H1 (cell line): ENCODE measurements at regions not wholly inside any gene's neighbourhood (a gene's known extent, or its start where the extent isn't known, plus 50 kb on each side); places are given as distances from the start of the nearest gene placed in this dataset.

ENCODE experiments used
- CTCF ChIA-PET: fragments of 300-600 bp; sonication (Branson Sonifier 250); formaldehyde crosslinking; loops from one replicate; lab custom pipeline; 2021; ENCODE audit not compliant: partially characterized antibody; lab: Charles Lee
- POLR2A ChIA-PET: fragments of 300-600 bp; sonication (Branson Sonifier 250); formaldehyde crosslinking; loops from one replicate; lab custom pipeline; 2021; ENCODE audit warnings: inconsistent platforms; ENCODE audit not compliant: partially characterized antibody; lab: Charles Lee
- DNase-seq, 2 experiments: peaks; one replicate each; pipeline versions ENCODE4 v3.0.0 to v3.0.0-alpha.2; 2010 to 2022; ENCODE audit warnings: low spot score in 2 of 2, low read depth in 1 of 2, mixed read lengths in 1 of 2
- FAIRE-seq: peaks from 2 replicates; lab custom pipeline; 2011; peaks lifted over from hg19 to GRCh38; lab: Jason Lieb, UNC
- H2AFZ ChIP-seq: 2 replicates; pipeline ENCODE4 v1.8.1; 2012; ENCODE audit warnings: low read length, inconsistent platforms
- H2AK5ac ChIP-seq: 2 replicates; pipeline ENCODE4 v1.6.1; 2013; ENCODE audit warnings: low read depth, low read length
- H2BK120ac ChIP-seq: replicated peaks from 2 replicates; pipeline ENCODE3; 2013; ENCODE audit warnings: low read depth, low read length, inconsistent platforms
- H2BK12ac ChIP-seq: 2 replicates; pipeline ENCODE4 v1.6.1; 2013; ENCODE audit warnings: low read depth, low read length
- H2BK15ac ChIP-seq: 2 replicates; pipeline ENCODE4 v1.6.1; 2013; ENCODE audit warnings: low read length
- H2BK20ac ChIP-seq: 2 replicates; pipeline ENCODE4 v1.6.1; 2013; ENCODE audit warnings: low read length
- H2BK5ac ChIP-seq: 2 replicates; pipeline ENCODE4 v1.6.1; 2013; ENCODE audit warnings: low read depth, low read length
- H3K14ac ChIP-seq: 2 replicates; pipeline ENCODE4 v1.6.1; 2013; ENCODE audit warnings: inconsistent platforms; ENCODE audit not compliant: insufficient read length
- H3K18ac ChIP-seq: 2 replicates; pipeline ENCODE4 v1.6.1; 2013; ENCODE audit warnings: low read length; ENCODE audit errors: extremely low read depth
- H3K23ac ChIP-seq: 2 replicates; pipeline ENCODE4 v1.6.1; 2013; ENCODE audit warnings: inconsistent platforms; ENCODE audit not compliant: insufficient read length
- H3K23me2 ChIP-seq: 2 replicates; pipeline ENCODE4 v1.6.1; 2013; ENCODE audit warnings: low read depth, low read length
- H3K27ac ChIP-seq: 2 replicates; pipeline ENCODE4 v1.6.1; 2011; ENCODE audit warnings: low read depth, low read length, inconsistent platforms
- H3K27me3 ChIP-seq, 4 experiments: replicated peaks in 1 of 4; 1 replicate in 1 of 4; 2 replicates in 3 of 4; pipeline versions ENCODE4 v1.6.1 to v1.8.1; 2011 to 2013; ENCODE audit warnings: low read length in 3 of 4, mild to moderate bottlenecking in 3 of 4, inconsistent platforms in 2 of 4, mixed read lengths in 2 of 4, moderate library complexity in 1 of 4; ENCODE audit not compliant: control insufficient read depth in 3 of 4, insufficient read depth in 3 of 4; ENCODE audit errors: extremely low read depth in 1 of 4
- H3K36me3 ChIP-seq, 4 experiments: 2 replicates each; pipeline versions ENCODE4 v1.6.1 to v1.8.1; 2011 to 2013; ENCODE audit warnings: mild to moderate bottlenecking in 4 of 4, low read length in 3 of 4, moderate library complexity in 2 of 4, control low read depth in 1 of 4, inconsistent platforms in 1 of 4; ENCODE audit not compliant: insufficient read depth in 4 of 4, control insufficient read depth in 2 of 4
- H3K4ac ChIP-seq: replicated peaks from 2 replicates; pipeline ENCODE3; 2013; ENCODE audit warnings: low read length, low read depth, mixed read lengths, inconsistent platforms; ENCODE audit not compliant: insufficient read length
- H3K4me1 ChIP-seq, 4 experiments: replicated peaks in 1 of 4; 1 replicate in 1 of 4; 2 replicates in 3 of 4; pipeline versions ENCODE4 v1.6.1 to v1.8.1; 2011 to 2013; ENCODE audit warnings: low read length in 3 of 4, inconsistent platforms in 2 of 4, mixed read lengths in 1 of 4; ENCODE audit not compliant: insufficient read depth in 4 of 4, control insufficient read depth in 3 of 4
- H3K4me2 ChIP-seq, 2 experiments: 2 replicates each; pipeline versions ENCODE4 v1.6.1 to v1.8.1; 2011 to 2013; ENCODE audit warnings: low read depth in 2 of 2, low read length in 2 of 2, control low read depth in 1 of 2, inconsistent platforms in 1 of 2, mild to moderate bottlenecking in 1 of 2; ENCODE audit not compliant: insufficient read depth in 1 of 2
- H3K4me3 ChIP-seq, 4 experiments: fragments of 200-600, 300-600 bp in 1 of 4; sonication (generic), shearing (Covaris generic), sonication (Bioruptor Twin) in 1 of 4; 2 replicates each; pipeline versions ENCODE4 v1.5.1 to v1.8.1; 2011 to 2016; ENCODE audit warnings: low read length in 4 of 4, low read depth in 3 of 4, control low read depth in 2 of 4, inconsistent platforms in 2 of 4, mild to moderate bottlenecking in 2 of 4, mixed read lengths in 1 of 4, moderate library complexity in 1 of 4; ENCODE audit not compliant: insufficient read depth in 2 of 4; ENCODE audit errors: extremely low read depth in 1 of 4
- H3K56ac ChIP-seq: replicated peaks from 2 replicates; pipeline ENCODE3; 2013; ENCODE audit warnings: low read depth, mild to moderate bottlenecking, mixed read lengths, low read length, inconsistent platforms; ENCODE audit not compliant: insufficient read length
- H3K79me1 ChIP-seq: 2 replicates; pipeline ENCODE4 v1.6.1; 2013; ENCODE audit warnings: low read depth, low read length, control low read depth
- H3K79me2 ChIP-seq, 2 experiments: 2 replicates each; pipeline versions ENCODE4 v1.6.1 to v1.8.1; 2012 to 2013; ENCODE audit warnings: low read length in 2 of 2, mild to moderate bottlenecking in 2 of 2, inconsistent platforms in 1 of 2; ENCODE audit not compliant: insufficient read depth in 2 of 2, control insufficient read depth in 1 of 2
- H3K9ac ChIP-seq, 4 experiments: replicated peaks in 1 of 4; 1 replicate in 1 of 4; 2 replicates in 3 of 4; pipeline versions ENCODE4 v1.6.1 to v1.8.1; 2011 to 2013; ENCODE audit warnings: low read depth in 3 of 4, low read length in 3 of 4, control low read depth in 2 of 4, mild to moderate bottlenecking in 2 of 4, moderate library complexity in 2 of 4, inconsistent platforms in 1 of 4; ENCODE audit errors: extremely low read depth in 1 of 4
- H3K9me3 ChIP-seq, 2 experiments: 2 replicates each; pipeline versions ENCODE4 v1.6.1 to v1.8.1; 2012 to 2013; ENCODE audit warnings: mild to moderate bottlenecking in 2 of 2, moderate library complexity in 2 of 2, control low read depth in 1 of 2, inconsistent platforms in 1 of 2, low read depth in 1 of 2, low read length in 1 of 2, mixed read lengths in 1 of 2; ENCODE audit not compliant: insufficient read depth in 2 of 2
- H4K20me1 ChIP-seq, 2 experiments: replicated peaks in 1 of 2; 2 replicates each; pipeline versions ENCODE3 to v1.8.1; 2011 to 2013; ENCODE audit warnings: inconsistent platforms in 2 of 2, low read length in 2 of 2, mild to moderate bottlenecking in 1 of 2; ENCODE audit not compliant: insufficient read depth in 2 of 2, control insufficient read depth in 1 of 2
- H4K5ac ChIP-seq: 2 replicates; pipeline ENCODE4 v1.6.1; 2013; ENCODE audit warnings: low read length, low read depth, mixed read lengths, inconsistent platforms; ENCODE audit not compliant: insufficient read length
- H4K8ac ChIP-seq: 2 replicates; pipeline ENCODE4 v1.8.0; 2013; ENCODE audit warnings: mild to moderate bottlenecking, moderate library complexity, low read length, inconsistent platforms; ENCODE audit not compliant: insufficient read depth; ENCODE audit errors: extremely low read depth
- H4K91ac ChIP-seq: replicated peaks from 2 replicates; pipeline ENCODE3; 2013; ENCODE audit warnings: low read length, mixed read lengths, inconsistent platforms; ENCODE audit not compliant: insufficient read length
- BACH1 ChIP-seq: IDR thresholded peaks from 2 replicates; pipeline ENCODE4 v1.6.1; 2012; ENCODE audit warnings: low read length, improper control_type of control experiment
- KDM5A ChIP-seq: fragments of 200-600 bp; IDR thresholded peaks from 2 replicates; pipeline ENCODE4 v1.7.1; 2012; ENCODE audit warnings: mild to moderate bottlenecking, low read length, inconsistent platforms, mixed read lengths
- MAFK ChIP-seq: IDR thresholded peaks from 2 replicates; pipeline ENCODE4 v1.6.1; 2012; ENCODE audit warnings: low read depth, mild to moderate bottlenecking, improper control_type of control experiment, low read length
- POLR2A ChIP-seq, 2 experiments: IDR thresholded peaks; 1 replicate in 1 of 2; 2 replicates in 1 of 2; pipeline ENCODE4 v1.6.1; 2011; ENCODE audit warnings: low read depth in 2 of 2, low read length in 2 of 2, mild to moderate bottlenecking in 2 of 2; ENCODE audit errors: control extremely low read depth in 1 of 2
- POU5F1 ChIP-seq: IDR thresholded peaks from 2 replicates; pipeline ENCODE4 v1.6.1; 2011; ENCODE audit warnings: low read depth, mild to moderate bottlenecking, low read length, moderate library complexity
- RBBP5 ChIP-seq: IDR thresholded peaks from 2 replicates; pipeline ENCODE4 v1.7.1; 2012; ENCODE audit warnings: low read depth, mild to moderate bottlenecking, inconsistent platforms, low read length, moderate library complexity, borderline replicate concordance
- SP4 ChIP-seq: IDR thresholded peaks from 2 replicates; pipeline ENCODE4 v1.6.1; 2012; ENCODE audit warnings: low read length, inconsistent platforms
- TEAD4 ChIP-seq: IDR thresholded peaks from 2 replicates; pipeline ENCODE4 v1.6.1; 2012; ENCODE audit warnings: low read depth, low read length, inconsistent platforms, mixed read lengths
- ZNF274 ChIP-seq: IDR thresholded peaks from 2 replicates; pipeline ENCODE4 v1.7.0; 2012; ENCODE audit warnings: low read length, borderline replicate concordance; ENCODE audit errors: extremely low read depth
- WGBS, 2 experiments: shearing (Covaris generic) in 1 of 2; methylation state at CpG; one replicate each; pipeline versions ENCODE4 v1.1.6 to v1.1.7; 2013 to 2015; ENCODE audit warnings: low lambda C conversion rate in 2 of 2, mixed read lengths in 2 of 2, inconsistent platforms in 1 of 2, low coverage in 1 of 2, missing lambda C conversion rate in 1 of 2; ENCODE audit not compliant: insufficient replicate concordance in 2 of 2, insufficient coverage in 1 of 2, insufficient read length in 1 of 2; ENCODE audit errors: extremely low coverage in 1 of 2, missing lambda C conversion rate in 1 of 2; 5-methylcytosine and 5-hydroxymethylcytosine counted together
- TF ChIP-seq, protein P1 (sequence below): IDR thresholded peaks from 2 replicates; pipeline ENCODE4 v1.6.1; 2011; ENCODE audit warnings: low read depth, mild to moderate bottlenecking, low read length; ENCODE audit not compliant: insufficient read depth
- TF ChIP-seq, protein P2 (sequence below): IDR thresholded peaks from 2 replicates; pipeline ENCODE4 v1.6.1; 2012; ENCODE audit warnings: inconsistent platforms

- H4K20me1 ChIP-seq: no peaks in the 10 kb centered on the region
- no peak for TF ChIP-seq KDM5A
- TF ChIP-seq, protein P1, sequence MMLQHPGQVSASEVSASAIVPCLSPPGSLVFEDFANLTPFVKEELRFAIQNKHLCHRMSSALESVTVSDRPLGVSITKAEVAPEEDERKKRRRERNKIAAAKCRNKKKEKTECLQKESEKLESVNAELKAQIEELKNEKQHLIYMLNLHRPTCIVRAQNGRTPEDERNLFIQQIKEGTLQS: no peak
- no peak for TF ChIP-seq BACH1
- no peak for TF ChIP-seq POU5F1
- TF ChIP-seq RBBP5: no peak
- TF ChIP-seq ZNF274: no peak
- TF ChIP-seq, protein P2, sequence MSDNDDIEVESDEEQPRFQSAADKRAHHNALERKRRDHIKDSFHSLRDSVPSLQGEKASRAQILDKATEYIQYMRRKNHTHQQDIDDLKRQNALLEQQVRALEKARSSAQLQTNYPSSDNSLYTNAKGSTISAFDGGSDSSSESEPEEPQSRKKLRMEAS: no peak
- TF ChIP-seq SP4: no peak
- no peak for TF ChIP-seq POLR2A (IDR thresholded peaks at IDR 0.05; ENCODE audit: control extremely low read depth in 1 of 2, low read depth in 2 of 2, low read length in 2 of 2)
- TF ChIP-seq MAFK: no peak
- TF ChIP-seq TEAD4: no peak
Measured at GRCh38 chr15:98202256-98202655, 241.8 kb downstream of the ARRDC4 start.

More at GRCh38 chr15:98202256-98202655, 241.8 kb downstream of the ARRDC4 start:
- Histone ChIP-seq H2BK12ac (no peak overlapping the region), H3K4ac (no peak overlapping the region), H4K5ac (no peak overlapping the region), H3K23ac (no peak overlapping the region), H3K4me3 (no peak overlapping the region), H3K79me2 (no peaks in the 10 kb centered on the region), H3K18ac (no peak overlapping the region), H4K8ac (no peak overlapping the region), H2BK5ac (no peak overlapping the region), H2BK120ac (no peak overlapping the region), H2BK15ac (no peak overlapping the region), H3K14ac (no peak overlapping the region), H3K4me2 (no peak overlapping the region), H3K79me1 (no peaks in the 10 kb centered on the region), H2AFZ (no peak overlapping the region), H3K23me2 (no peaks in the 10 kb centered on the region), H3K36me3 (no peaks in the 10 kb centered on the region), H3K9me3 (no peaks in the 10 kb centered on the region), H2AK5ac (no peak overlapping the region), H3K56ac (no peak overlapping the region), H4K91ac (no peak overlapping the region), H3K27ac (no peak overlapping the region), H2BK20ac (no peak overlapping the region), H3K27me3 (no peaks in the 10 kb centered on the region), H3K9ac (no peak overlapping the region), H3K4me1 (no peaks in the 10 kb centered on the region)
- CTCF ChIA-PET: no interaction called here
- POLR2A ChIA-PET: no interaction called here
- FAIRE-seq: no peak
- no peak for DNase-seq
- 89% methylated on average over 5 of the region's 5 CpGs; no CpG with 5 or more reads in 1 of the 2 experiments for WGBS, 2 experiments
